HEK293T (cell line): ENCODE measurements at regions not wholly inside any gene's neighbourhood (a gene's known extent, or its start where the extent isn't known, plus 50 kb on each side); places are given as distances from the start of the nearest gene placed in this dataset.

ENCODE experiments used
- BHLHE40 ChIP-seq: fragments of 450-650 bp; IDR thresholded peaks from 2 replicates; pipeline ENCODE4 v1.6.1; 2016; ENCODE audit warnings: mild to moderate bottlenecking, moderate library complexity, borderline replicate concordance
- CTBP1 ChIP-seq: fragments of 450-650 bp; IDR thresholded peaks from 2 replicates; pipeline ENCODE4 v1.6.1; 2016; ENCODE audit warnings: borderline replicate concordance
- FOXM1 ChIP-seq: fragments of 450-650 bp; IDR thresholded peaks from 2 replicates; pipeline ENCODE4 v1.6.1; 2017; ENCODE audit warnings: mild to moderate bottlenecking, borderline replicate concordance
- PKNOX1 ChIP-seq: fragments of 450-650 bp; IDR thresholded peaks from 2 replicates; pipeline ENCODE4 v1.6.1; 2016
- SUZ12 ChIP-seq: fragments of 450-650 bp; IDR thresholded peaks from 2 replicates; pipeline ENCODE4 v1.6.1; 2016; ENCODE audit warnings: mild to moderate bottlenecking
- ZNF384 ChIP-seq: fragments of 450-650 bp; IDR thresholded peaks from 2 replicates; pipeline ENCODE4 v1.6.1; 2016

GRCh38 chr6:137976430-137976829, 109.4 kb downstream of the TNFAIP3 start:
- TF ChIP-seq SUZ12 (no peak), BHLHE40 (no peak), PKNOX1 (no peak), CTBP1 (no peak), FOXM1 (no peak), ZNF384 (no peak)
